SKM-1 (cell line): ENCODE measurements at regions not wholly inside any gene's neighbourhood (a gene's known extent, or its start where the extent isn't known, plus 50 kb on each side); places are given as distances from the start of the nearest gene placed in this dataset.
"Not testable (repeated sequence)": the region's sequence is repeated elsewhere in the genome, so short reads cannot be mapped to it uniquely, and the experiment has no call there.

Experiments used
- DNase-seq: peaks from one replicate; lab custom pipeline; 2025; ENCODE audit not compliant: unreplicated experiment; lab: John Stamatoyannopoulos, UW

- DNase-seq, result no peak
These were observed 335.4 kb upstream of the FAT1 start for GRCh38 chr4:187059021-187059420.

- DNase-seq, result no peak
These were observed 336.2 kb upstream of the FAT1 start for GRCh38 chr4:187059895-187060294.

GRCh38 chr4:187060551-187060950, 336.9 kb upstream of the FAT1 start:
- no peak for DNase-seq

- DNase-seq, result no peak
These were observed 339.6 kb upstream of the FAT1 start for GRCh38 chr4:187063251-187063650.

GRCh38 chr4:187064033-187064432, 340.4 kb upstream of the FAT1 start:
- no peak for DNase-seq

- DNase-seq, result no peak
These were observed 341.7 kb upstream of the FAT1 start for GRCh38 chr4:187065396-187065795.

GRCh38 chr4:187065806-187066205, 342.1 kb upstream of the FAT1 start:
- no peak for DNase-seq

DNA sequence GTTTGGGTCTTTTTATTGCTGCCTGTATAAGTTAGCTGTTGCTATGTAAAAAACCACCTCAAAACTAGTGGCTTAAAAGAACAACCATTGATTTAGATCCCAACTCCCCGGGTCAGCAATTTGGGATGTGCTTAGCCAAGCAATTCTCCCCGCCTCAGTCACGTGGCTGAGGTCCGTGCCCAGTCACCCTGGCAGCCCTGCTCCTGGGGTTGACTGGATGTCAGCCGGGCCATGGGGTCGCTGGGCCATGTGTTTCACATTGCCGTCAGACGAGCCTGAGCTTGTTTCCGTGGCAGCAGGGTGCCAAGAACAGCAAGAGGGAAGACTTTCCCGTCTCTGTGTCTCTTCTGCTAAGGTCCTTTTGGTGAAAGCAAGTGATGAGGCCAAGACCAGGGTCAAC, 345.7 kb upstream of the FAT1 start:
- no peak for DNase-seq

DNA sequence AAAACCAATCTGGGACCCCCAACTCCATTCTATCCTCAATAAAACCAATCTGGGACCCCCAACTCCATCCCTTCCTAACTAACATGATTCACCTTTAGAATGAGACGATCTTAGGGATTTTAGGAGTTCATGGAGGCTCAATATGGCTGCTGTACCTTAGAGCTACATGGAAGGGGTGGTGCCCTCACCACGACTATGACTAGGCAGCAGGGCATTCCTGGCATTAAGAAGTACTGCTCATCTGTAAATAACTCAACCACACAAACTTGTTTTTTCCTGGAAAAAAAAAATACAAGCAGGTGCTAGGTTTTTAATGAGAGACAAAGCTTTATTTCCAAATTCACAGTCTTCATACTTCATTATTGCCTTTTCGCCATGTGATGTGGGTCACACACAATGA, 346.5 kb upstream of the FAT1 start:
- DNase-seq, result no peak

GRCh38 chr4:187070740-187071139, 347.1 kb upstream of the FAT1 start:
- DNase-seq, result no peak

DNA sequence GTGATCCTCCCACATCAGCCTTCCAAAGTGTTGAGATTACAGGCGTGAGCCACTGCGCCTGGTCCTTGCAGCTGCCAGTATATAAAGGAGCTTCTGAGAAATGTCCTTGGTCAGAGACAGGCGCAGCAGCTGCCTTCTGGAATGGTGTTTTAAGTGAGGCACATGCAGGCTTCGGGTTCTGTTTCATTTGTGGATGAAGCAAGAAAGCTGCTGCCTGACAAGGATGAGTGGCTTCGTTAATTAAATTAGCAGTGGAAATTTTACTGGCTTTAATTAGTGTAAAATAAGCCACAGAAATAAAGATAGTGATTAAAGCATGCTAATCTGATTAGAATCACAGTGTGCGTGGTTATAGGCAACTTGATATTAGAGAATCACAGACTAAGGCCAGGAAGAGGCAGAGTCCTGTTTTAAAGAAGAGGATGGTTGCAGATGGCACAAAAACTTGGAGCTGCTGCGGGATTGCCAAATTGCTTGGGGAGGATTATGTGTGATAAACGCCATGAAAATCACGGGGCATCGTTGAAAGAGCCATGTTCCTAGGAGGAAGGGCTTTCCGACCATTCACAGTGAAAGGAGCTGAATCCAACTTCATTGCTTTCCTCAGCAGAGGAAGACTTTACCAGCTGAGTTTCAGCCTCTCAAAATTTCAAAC, 348.4 kb upstream of the FAT1 start:
- no peak for DNase-seq

- no peak for DNase-seq
These were observed 350.2 kb upstream of the FAT1 start for GRCh38 chr4:187073820-187074219.

DNA sequence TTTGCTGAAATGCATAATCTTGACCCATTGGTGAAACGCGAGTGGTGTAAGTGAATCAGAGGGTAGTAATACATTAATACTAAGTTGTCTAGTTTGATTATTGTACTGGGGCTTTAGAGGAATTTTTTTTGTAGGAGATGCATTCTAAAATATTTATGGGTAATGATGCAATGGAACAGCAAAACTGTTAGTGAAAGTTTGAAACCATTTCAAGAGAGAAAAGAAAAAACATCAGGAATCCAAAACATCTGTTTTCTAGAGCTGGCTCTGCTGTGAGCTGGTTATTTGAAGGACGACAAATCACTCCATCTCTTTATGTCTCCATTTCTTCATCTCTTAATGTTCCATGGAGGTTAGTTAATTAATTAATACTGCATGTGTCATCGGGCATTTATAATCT, 351.9 kb upstream of the FAT1 start:
- DNase-seq, result no peak

DNA sequence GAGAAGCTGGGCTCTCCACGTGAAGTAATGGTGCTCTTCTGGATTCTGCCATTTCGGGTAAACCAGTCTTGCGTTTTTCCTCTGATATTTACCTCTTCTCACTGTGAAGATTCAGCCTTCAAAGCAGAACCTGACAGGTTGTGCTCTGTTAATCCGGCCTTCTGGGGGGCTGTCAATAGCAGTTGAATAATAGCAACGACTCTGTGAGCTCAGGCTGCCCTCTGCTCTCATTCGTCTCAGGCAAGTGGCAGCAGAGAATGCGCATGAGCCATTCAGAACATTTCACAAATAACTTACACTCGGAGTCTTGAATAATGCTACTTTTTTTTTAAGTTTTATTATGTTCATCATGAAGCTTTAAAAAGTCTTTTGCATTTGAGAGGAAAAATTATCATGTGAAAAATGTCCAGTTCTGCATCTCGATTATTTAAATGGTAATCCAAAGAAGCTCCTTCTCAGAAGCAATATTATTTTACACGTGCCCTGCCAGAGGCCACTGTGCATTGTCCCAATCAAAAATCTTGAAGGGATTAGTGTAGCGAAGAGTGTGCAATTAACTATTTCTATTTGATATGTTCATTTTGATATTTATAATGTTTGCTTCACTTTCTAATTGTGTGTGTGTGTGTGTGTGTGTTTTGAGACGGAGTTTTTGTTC, 354.2 kb upstream of the FAT1 start:
- no peak for DNase-seq

- no peak for DNase-seq
These were observed 361.0 kb upstream of the FAT1 start for GRCh38 chr4:187084701-187085100.

GRCh38 chr4:187085339-187085738, 361.7 kb upstream of the FAT1 start:
- DNase-seq, result no peak

- DNase-seq, result no peak
These were observed 362.5 kb upstream of the FAT1 start for GRCh38 chr4:187086151-187086550.

GRCh38 chr4:187088070-187088799, 364.6 kb upstream of the FAT1 start:
- no peak for DNase-seq

DNA sequence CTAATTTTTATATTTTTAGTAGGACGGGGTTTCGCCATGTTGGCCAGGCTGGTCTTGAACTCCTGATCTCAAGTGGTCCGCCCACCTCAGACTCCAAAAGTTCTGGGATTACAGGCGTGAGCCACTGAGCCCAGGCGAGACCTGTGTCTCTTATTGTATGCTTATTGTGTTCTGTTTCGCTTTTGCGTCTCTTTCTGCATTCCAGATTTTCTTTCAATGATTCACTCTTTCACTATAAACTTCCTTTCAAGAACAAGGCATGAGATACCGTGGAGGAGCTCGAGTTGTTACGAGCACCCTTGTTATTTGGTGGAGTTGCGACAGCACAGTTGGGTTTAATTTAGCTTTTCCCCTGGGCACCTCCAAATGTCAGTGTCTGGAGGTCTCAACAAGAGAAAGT, 366.7 kb upstream of the FAT1 start:
- DNase-seq, result no peak

- not testable (repeated sequence) for DNase-seq
These were observed 367.2 kb upstream of the FAT1 start for GRCh38 chr4:187090832-187091231.

DNA sequence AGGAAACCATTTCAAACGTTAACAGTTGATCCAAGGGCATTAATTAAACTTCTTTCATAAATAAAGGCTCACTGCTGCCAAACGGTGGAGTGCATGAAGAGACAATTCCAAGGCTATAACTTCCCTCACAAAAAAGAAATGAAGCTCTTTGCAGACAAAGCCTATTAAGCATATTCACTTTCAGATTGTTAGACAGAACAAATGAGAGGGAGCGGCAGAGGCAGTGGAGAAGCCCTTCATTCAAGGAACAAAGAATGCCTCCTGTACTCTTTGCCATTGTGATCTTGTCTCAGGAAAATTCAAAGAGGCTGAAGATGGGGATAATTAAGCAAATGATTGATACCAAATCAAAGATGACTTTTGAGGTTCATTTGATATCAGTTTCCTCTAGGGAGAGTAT, 370.5 kb upstream of the FAT1 start:
- DNase-seq, result no peak

- DNase-seq, result no peak
These were observed 374.8 kb upstream of the FAT1 start for GRCh38 chr4:187098429-187098828.
